PC-9 (cell line): ENCODE measurements at regions not wholly inside any gene's neighbourhood (a gene's known extent, or its start where the extent isn't known, plus 50 kb on each side); places are given as distances from the start of the nearest gene placed in this dataset.
A peak's percentile ranks its signal among the peaks of the same experiment; 100 is the strongest.

Experiments
- BruUV-seq: library from RNA; stranded (reverse); fragments of 400-500 nt; replicated peaks from 2 replicates; lab custom pipeline; 2021; lab: Mats Ljungman, UMichigan
- CTCF ChIA-PET: fragments of 300-600 bp; sonication (Branson Sonifier 250); formaldehyde crosslinking; loops from one replicate; lab custom pipeline; 2022; ENCODE audit warnings: antibody characterized with exemption; lab: Charles Lee
- POLR2A ChIA-PET: fragments of 300-600 bp; sonication (Branson Sonifier 250); formaldehyde crosslinking; loops from one replicate; lab custom pipeline; 2022; ENCODE audit warnings: antibody characterized with exemption; ENCODE audit not compliant: unreplicated experiment; lab: Charles Lee
- DNase-seq, 2 experiments: peaks; one replicate each; pipeline versions ENCODE4 v3.0.0 to v3.0.0-alpha.2; 2015 to 2022; ENCODE audit warnings: mixed read lengths in 1 of 2
- H2AFZ ChIP-seq: fragments of 200-600 bp; sonication (generic); 2 replicates; pipeline ENCODE4 v1.8.1; 2017; ENCODE audit warnings: antibody characterized with exemption
- H3F3A ChIP-seq: fragments of 200-600 bp; sonication (generic); 2 replicates; pipeline ENCODE4 v1.8.1; 2017; ENCODE audit warnings: antibody characterized with exemption, mild to moderate bottlenecking, low read depth; ENCODE audit not compliant: insufficient read depth
- H3K27ac ChIP-seq: fragments of 200-600 bp; sonication (generic); 2 replicates; pipeline ENCODE4 v1.6.1; 2016; ENCODE audit warnings: mixed run types
- H3K27me3 ChIP-seq: fragments of 200-600 bp; sonication (generic); 2 replicates; pipeline ENCODE4 v1.6.1; 2016; ENCODE audit warnings: low read depth, mixed run types; ENCODE audit not compliant: insufficient read depth
- H3K36me3 ChIP-seq: fragments of 200-600 bp; sonication (generic); 2 replicates; pipeline ENCODE4 v1.6.1; 2016; ENCODE audit warnings: low read depth, mixed run types
- H3K4me1 ChIP-seq: fragments of 200-600 bp; sonication (generic); replicated peaks from 2 replicates; pipeline ENCODE4 v1.6.1; 2016; ENCODE audit warnings: mixed run types; ENCODE audit not compliant: insufficient read depth
- H3K4me2 ChIP-seq: fragments of 200-600 bp; sonication (generic); 2 replicates; pipeline ENCODE4 v1.6.1; 2017; ENCODE audit warnings: mixed run types
- H3K4me3 ChIP-seq: fragments of 200-600 bp; sonication (generic); 2 replicates; pipeline ENCODE4 v1.6.1; 2016; ENCODE audit warnings: mixed run types
- H3K79me2 ChIP-seq: fragments of 200-600 bp; sonication (generic); 2 replicates; pipeline ENCODE4 v1.6.1; 2017; ENCODE audit warnings: low read depth, mixed run types
- H3K9me2 ChIP-seq: fragments of 200-600 bp; sonication (generic); 2 replicates; pipeline ENCODE4 v1.8.1; 2017; ENCODE audit warnings: mild to moderate bottlenecking; ENCODE audit not compliant: insufficient read depth
- H3K9me3 ChIP-seq: fragments of 200-600 bp; sonication (generic); 2 replicates; pipeline ENCODE4 v1.8.1; 2016; ENCODE audit warnings: low read depth; ENCODE audit not compliant: insufficient read depth
- H4K20me1 ChIP-seq: fragments of 200-600 bp; sonication (generic); 2 replicates; pipeline ENCODE4 v1.8.1; 2017; ENCODE audit not compliant: insufficient read depth
- CTCF ChIP-seq: fragments of 200-600 bp; sonication (generic); conservative IDR thresholded peaks from 2 replicates; pipeline ENCODE4 v1.6.1; 2017; ENCODE audit warnings: mixed run types, antibody characterized with exemption, mild to moderate bottlenecking, moderate library complexity
- EZH2 ChIP-seq: fragments of 200-600 bp; sonication (generic); IDR thresholded peaks from 2 replicates; pipeline ENCODE4 v1.8.0; 2017; ENCODE audit warnings: antibody characterized with exemption, low read depth
- intact Hi-C: fragments of 100-400 bp; cut with micrococcal nuclease; formaldehyde crosslinking; loops from one replicate; pipeline ENCODE4 v1.10.0; 2022; ENCODE audit not compliant: unreplicated experiment

GRCh38 chr18:55781481-55781957 is 193.5 kb upstream of the TCF4 start:
- no peak overlapping the region for H3K27ac ChIP-seq
- H3K9me3 ChIP-seq: 0 out of 2 replicates have a peak, but pooled peaks cover 3% of the 10 kb centered on the region
- POLR2A ChIA-PET: no interaction called here

GRCh38 chr18:55780586-55781071 is 192.6 kb upstream of the TCF4 start:
- H3K27ac ChIP-seq: no peak overlapping the region
- no peaks in the 10 kb centered on the region for H3K9me2 ChIP-seq
- TF ChIP-seq EZH2 (no peak), CTCF (no peak)
- CTCF ChIA-PET: no interaction called here
- H4K20me1 ChIP-seq: no peaks in the 10 kb centered on the region
- POLR2A ChIA-PET: no interaction called here
- H3F3A ChIP-seq: no peaks in the 10 kb centered on the region
- no peak overlapping the region for H3K4me3 ChIP-seq
- no peaks in the 10 kb centered on the region for H3K36me3 ChIP-seq
- no peak overlapping the region for H2AFZ ChIP-seq
- no peak overlapping the region for H3K4me2 ChIP-seq
- no peak for DNase-seq
- intact Hi-C loops: no loop called here
- H3K9me3 ChIP-seq: 0 out of 2 replicates have a peak, but pooled peaks cover 3% of the 10 kb centered on the region
- no TSS peak for BruUV-seq
- no peaks in the 10 kb centered on the region for H3K27me3 ChIP-seq
- H3K79me2 ChIP-seq: no peaks in the 10 kb centered on the region
- H3K4me1 ChIP-seq: no peaks in the 10 kb centered on the region

More at GRCh38 chr18:55781481-55781957, 193.5 kb upstream of the TCF4 start:
- H3K4me1 ChIP-seq: no peaks in the 10 kb centered on the region
- no peak overlapping the region for H3K4me3 ChIP-seq
- TF ChIP-seq CTCF: peak; percentile 47
- no peak for TF ChIP-seq EZH2
- intact Hi-C loops: no loop called here
- H3K79me2 ChIP-seq: no peaks in the 10 kb centered on the region
- CTCF ChIA-PET: no interaction called here
- H4K20me1 ChIP-seq: no peaks in the 10 kb centered on the region
- no peak overlapping the region for H3K4me2 ChIP-seq
- no peaks in the 10 kb centered on the region for H3K9me2 ChIP-seq
- no peak overlapping the region for H2AFZ ChIP-seq
- no peaks in the 10 kb centered on the region for H3F3A ChIP-seq
- peak in 1 of 2 experiments; percentile 41 for DNase-seq
- H3K27me3 ChIP-seq: no peaks in the 10 kb centered on the region
- no TSS peak for BruUV-seq
- H3K36me3 ChIP-seq: no peaks in the 10 kb centered on the region

DNA sequence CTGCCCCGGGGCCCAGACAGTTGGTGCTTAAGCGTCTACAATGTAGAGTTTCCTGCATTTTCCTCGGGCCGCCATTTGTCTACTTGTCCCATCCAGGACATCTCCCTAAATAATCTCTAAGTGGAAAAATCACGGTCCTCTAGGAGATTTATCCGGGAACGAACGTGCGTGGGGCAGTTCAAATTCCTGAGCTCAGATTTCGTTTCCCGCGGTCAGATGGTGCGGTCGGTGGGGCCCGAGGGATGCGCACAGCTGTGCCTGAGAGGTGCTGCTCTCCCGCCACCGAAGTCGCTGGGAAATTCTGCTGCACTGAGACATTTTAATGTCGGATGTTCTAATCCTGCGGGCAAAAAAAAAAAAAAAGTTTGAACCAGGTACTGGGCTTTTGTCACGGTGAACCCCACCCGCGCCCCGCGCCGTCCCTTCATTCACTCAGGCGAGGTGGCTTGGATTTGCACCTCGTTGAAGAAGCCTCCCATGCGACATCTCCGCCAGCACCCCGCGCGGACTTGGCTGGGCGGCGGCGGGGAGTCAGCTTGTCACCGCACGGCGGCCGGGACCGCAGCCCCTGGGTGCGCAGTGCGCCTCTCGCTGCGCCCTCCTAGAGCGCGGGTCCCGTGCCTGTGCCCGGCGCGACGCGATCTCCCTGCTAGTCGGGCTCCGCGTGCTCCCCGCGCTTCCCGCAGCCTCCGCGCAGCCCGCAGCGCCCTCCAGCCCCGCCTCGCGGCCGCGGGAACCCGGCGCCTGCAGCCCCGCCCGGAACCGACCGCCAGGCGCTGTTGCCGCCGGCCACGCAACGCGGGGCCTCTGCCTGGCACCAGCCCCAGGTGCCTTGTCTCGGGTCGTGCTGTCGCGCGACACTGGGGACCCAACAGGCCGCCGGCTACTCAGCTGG is 191.9 kb upstream of the TCF4 start:
- intact Hi-C loops: no loop called here

More for the DNA sequence above, 191.9 kb upstream of the TCF4 start:
- Histone ChIP-seq H3K4me3 (no peak overlapping the region), H2AFZ (no peak overlapping the region), H3K9me3 (peaks cover 3% of the 10 kb centered on the region; the same call in 1 of the 2 replicates), H3K36me3 (no peaks in the 10 kb centered on the region), H3K4me1 (no peaks in the 10 kb centered on the region), H3F3A (no peaks in the 10 kb centered on the region), H3K27ac (no peak overlapping the region), H3K9me2 (no peaks in the 10 kb centered on the region), H3K4me2 (no peak overlapping the region), H4K20me1 (no peaks in the 10 kb centered on the region), H3K27me3 (no peaks in the 10 kb centered on the region), H3K79me2 (no peaks in the 10 kb centered on the region)
- CTCF ChIA-PET: no interaction called here
- TF ChIP-seq CTCF (no peak), EZH2 (no peak)
- no TSS peak for BruUV-seq
- no peak for DNase-seq
- POLR2A ChIA-PET: no interaction called here
